ENCODE measurements at regions not wholly inside any gene's neighbourhood (a gene's known extent, or its start where the extent isn't known, plus 50 kb on each side); places are given as distances from the start of the nearest gene placed in this dataset.

DNA sequence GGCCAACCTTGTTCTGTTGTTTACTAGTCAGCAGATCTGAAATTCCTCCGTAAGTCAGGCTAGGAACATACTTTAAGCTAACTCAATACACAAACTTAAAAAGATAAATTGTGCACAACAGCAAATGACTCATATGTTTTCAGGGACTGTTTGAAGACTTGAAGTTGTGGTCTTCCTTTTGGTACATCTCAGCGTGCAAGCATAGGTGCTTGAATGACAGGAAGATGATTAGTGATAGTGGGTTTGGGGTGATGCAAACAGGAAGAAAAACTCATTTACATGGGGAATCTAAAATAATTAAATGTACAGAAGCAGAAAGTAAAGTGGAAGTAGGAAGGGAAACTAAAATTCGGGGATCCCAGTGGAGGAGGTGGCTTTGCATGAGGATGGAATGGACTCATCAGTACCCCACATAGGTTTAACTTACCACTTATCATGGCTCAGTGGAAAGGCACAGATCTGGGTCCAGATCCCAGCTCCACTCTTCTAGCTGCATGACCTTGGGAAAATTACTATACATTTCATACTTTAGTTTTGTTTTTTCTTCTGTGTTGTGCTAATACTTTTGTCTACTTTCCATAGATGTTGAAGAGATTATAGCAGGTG lies 122.3 kb downstream of the XCL2 start:
- TF ChIP-seq, protein P1, sequence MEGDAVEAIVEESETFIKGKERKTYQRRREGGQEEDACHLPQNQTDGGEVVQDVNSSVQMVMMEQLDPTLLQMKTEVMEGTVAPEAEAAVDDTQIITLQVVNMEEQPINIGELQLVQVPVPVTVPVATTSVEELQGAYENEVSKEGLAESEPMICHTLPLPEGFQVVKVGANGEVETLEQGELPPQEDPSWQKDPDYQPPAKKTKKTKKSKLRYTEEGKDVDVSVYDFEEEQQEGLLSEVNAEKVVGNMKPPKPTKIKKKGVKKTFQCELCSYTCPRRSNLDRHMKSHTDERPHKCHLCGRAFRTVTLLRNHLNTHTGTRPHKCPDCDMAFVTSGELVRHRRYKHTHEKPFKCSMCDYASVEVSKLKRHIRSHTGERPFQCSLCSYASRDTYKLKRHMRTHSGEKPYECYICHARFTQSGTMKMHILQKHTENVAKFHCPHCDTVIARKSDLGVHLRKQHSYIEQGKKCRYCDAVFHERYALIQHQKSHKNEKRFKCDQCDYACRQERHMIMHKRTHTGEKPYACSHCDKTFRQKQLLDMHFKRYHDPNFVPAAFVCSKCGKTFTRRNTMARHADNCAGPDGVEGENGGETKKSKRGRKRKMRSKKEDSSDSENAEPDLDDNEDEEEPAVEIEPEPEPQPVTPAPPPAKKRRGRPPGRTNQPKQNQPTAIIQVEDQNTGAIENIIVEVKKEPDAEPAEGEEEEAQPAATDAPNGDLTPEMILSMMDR (IDR thresholded peaks at IDR 0.05): no peak
- no peak for TF ChIP-seq POLR2A (IDR thresholded peaks at IDR 0.05)

Measured in testis (tissue), 2 donors.